Natural killer cell (primary cell): ENCODE measurements at regions not wholly inside any gene's neighbourhood (a gene's known extent, or its start where the extent isn't known, plus 50 kb on each side); places are given as distances from the start of the nearest gene placed in this dataset.

Experiments used
- ATAC-seq, 3 donors: fragments of 150-1000 bp in 2 of 3; fragments of 200-7000 bp in 1 of 3; cut with Tn5 transposase; 1 replicate in 1 of 3; 2 replicates in 2 of 3; pipeline ENCODE4 v1.10.0; 2021; ENCODE audit warnings: mild to moderate bottlenecking in 2 of 3, moderate library complexity in 2 of 3
- DNase-seq, 2 donors: peaks; one replicate each; pipeline versions ENCODE4 v3.0.0 to v3.0.0-alpha.2; 2013 to 2021; ENCODE audit warnings: mixed read lengths in 1 of 2
- H3K27ac ChIP-seq: one replicate; pipeline ENCODE4 v1.5.1; 2013; ENCODE audit warnings: mild to moderate bottlenecking, low read length
- H3K27me3 ChIP-seq: one replicate; pipeline ENCODE4 v1.6.1; 2013; ENCODE audit warnings: low read length; ENCODE audit not compliant: control insufficient read depth, insufficient read depth
- H3K36me3 ChIP-seq: one replicate; pipeline ENCODE4 v1.6.1; 2013; ENCODE audit warnings: low read length; ENCODE audit not compliant: control insufficient read depth, insufficient read depth
- H3K4me1 ChIP-seq: one replicate; pipeline ENCODE4 v1.6.1; 2013; ENCODE audit warnings: low read length; ENCODE audit not compliant: control insufficient read depth, insufficient read depth
- H3K4me3 ChIP-seq: one replicate; pipeline ENCODE4 v1.5.1; 2013; ENCODE audit warnings: low read length
- H3K9me3 ChIP-seq: one replicate; pipeline ENCODE4 v1.6.1; 2013; ENCODE audit warnings: low read length; ENCODE audit not compliant: control insufficient read depth, insufficient read depth
- H3K27ac Mint-ChIP-seq, 2 donors: one replicate each; pipeline ENCODE4 v1.8.0; 2022; ENCODE audit warnings: mild to moderate bottlenecking in 2 of 2, mixed read lengths in 2 of 2, moderate library complexity in 1 of 2
- H3K27me3 Mint-ChIP-seq, 2 donors: one replicate each; pipeline ENCODE4 v1.8.0; 2022; ENCODE audit warnings: low read depth in 2 of 2, mixed read lengths in 2 of 2
- H3K36me3 Mint-ChIP-seq: one replicate; pipeline ENCODE4 v1.8.0; 2022; ENCODE audit warnings: mixed read lengths
- H3K4me1 Mint-ChIP-seq, 2 donors: one replicate each; pipeline ENCODE4 v1.8.0; 2022; ENCODE audit warnings: mixed read lengths in 2 of 2
- H3K4me3 Mint-ChIP-seq: one replicate; pipeline ENCODE4 v1.8.0; 2022; ENCODE audit warnings: mild to moderate bottlenecking, moderate library complexity, mixed read lengths
- H3K9me3 Mint-ChIP-seq, 2 donors: one replicate each; pipeline ENCODE4 v1.8.0; 2022; ENCODE audit warnings: mixed read lengths in 2 of 2
- WGBS: methylation state at CpG from one replicate; pipeline ENCODE4 v1.1.7; 2013; ENCODE audit warnings: missing lambda C conversion rate; ENCODE audit not compliant: insufficient coverage; 5-methylcytosine and 5-hydroxymethylcytosine counted together
- intact Hi-C: fragments of 100-400 bp; cut with micrococcal nuclease; formaldehyde crosslinking; loops from one replicate; pipeline ENCODE4 v1.14.2; 2022
- TF ChIP-seq, protein P1 (sequence below): fragments of 200-600 bp; IDR thresholded peaks from one replicate; pipeline ENCODE4 v1.8.0; 2022; ENCODE audit warnings: antibody characterized with exemption

- H3K36me3 Mint-ChIP-seq = no peaks in the 10 kb centered on the region
- Histone ChIP-seq H3K4me1 (no peaks in the 10 kb centered on the region), H3K4me3 (no peak overlapping the region), H3K9me3 (no peaks in the 10 kb centered on the region), H3K27ac (no peak overlapping the region), H3K36me3 (no peaks in the 10 kb centered on the region), H3K27me3 (no peaks in the 10 kb centered on the region)
- no peak overlapping the region for H3K27ac Mint-ChIP-seq
- no peaks in the 10 kb centered on the region for H3K4me1 Mint-ChIP-seq
- TF ChIP-seq, protein P1, sequence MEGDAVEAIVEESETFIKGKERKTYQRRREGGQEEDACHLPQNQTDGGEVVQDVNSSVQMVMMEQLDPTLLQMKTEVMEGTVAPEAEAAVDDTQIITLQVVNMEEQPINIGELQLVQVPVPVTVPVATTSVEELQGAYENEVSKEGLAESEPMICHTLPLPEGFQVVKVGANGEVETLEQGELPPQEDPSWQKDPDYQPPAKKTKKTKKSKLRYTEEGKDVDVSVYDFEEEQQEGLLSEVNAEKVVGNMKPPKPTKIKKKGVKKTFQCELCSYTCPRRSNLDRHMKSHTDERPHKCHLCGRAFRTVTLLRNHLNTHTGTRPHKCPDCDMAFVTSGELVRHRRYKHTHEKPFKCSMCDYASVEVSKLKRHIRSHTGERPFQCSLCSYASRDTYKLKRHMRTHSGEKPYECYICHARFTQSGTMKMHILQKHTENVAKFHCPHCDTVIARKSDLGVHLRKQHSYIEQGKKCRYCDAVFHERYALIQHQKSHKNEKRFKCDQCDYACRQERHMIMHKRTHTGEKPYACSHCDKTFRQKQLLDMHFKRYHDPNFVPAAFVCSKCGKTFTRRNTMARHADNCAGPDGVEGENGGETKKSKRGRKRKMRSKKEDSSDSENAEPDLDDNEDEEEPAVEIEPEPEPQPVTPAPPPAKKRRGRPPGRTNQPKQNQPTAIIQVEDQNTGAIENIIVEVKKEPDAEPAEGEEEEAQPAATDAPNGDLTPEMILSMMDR = no peak
- DNase-seq (no peak), ATAC-seq (no peak)
- H3K9me3 Mint-ChIP-seq = peaks cover 0 to 2% of the 10 kb centered on the region in 2 donors
- intact Hi-C loops = no loop called here
- no peaks in the 10 kb centered on the region for H3K27me3 Mint-ChIP-seq
- WGBS = no CpG with 5 or more reads among the region's 1 CpG
- no peak overlapping the region for H3K4me3 Mint-ChIP-seq
Observed at GRCh38 chr3:101084404-101084803, 91.2 kb upstream of the ABI3BP start.

- H3K4me3 ChIP-seq = no peak overlapping the region
- ATAC-seq = no peak
- no peaks in the 10 kb centered on the region for H3K27me3 ChIP-seq
- Mint-ChIP-seq H3K4me3 (no peak overlapping the region), H3K9me3 (peaks cover 0 to 2% of the 10 kb centered on the region in 2 donors), H3K36me3 (no peaks in the 10 kb centered on the region), H3K27me3 (no peaks in the 10 kb centered on the region), H3K27ac (no peak overlapping the region), H3K4me1 (no peaks in the 10 kb centered on the region)
- TF ChIP-seq, protein P1 = no peak
- no peaks in the 10 kb centered on the region for H3K36me3 ChIP-seq
- H3K9me3 ChIP-seq = no peaks in the 10 kb centered on the region
- intact Hi-C loops = no loop called here
- no peak for DNase-seq
- H3K27ac ChIP-seq = no peak overlapping the region
- no peaks in the 10 kb centered on the region for H3K4me1 ChIP-seq
Observed at GRCh38 chr3:101081999-101082398, 88.8 kb upstream of the ABI3BP start.

DNA sequence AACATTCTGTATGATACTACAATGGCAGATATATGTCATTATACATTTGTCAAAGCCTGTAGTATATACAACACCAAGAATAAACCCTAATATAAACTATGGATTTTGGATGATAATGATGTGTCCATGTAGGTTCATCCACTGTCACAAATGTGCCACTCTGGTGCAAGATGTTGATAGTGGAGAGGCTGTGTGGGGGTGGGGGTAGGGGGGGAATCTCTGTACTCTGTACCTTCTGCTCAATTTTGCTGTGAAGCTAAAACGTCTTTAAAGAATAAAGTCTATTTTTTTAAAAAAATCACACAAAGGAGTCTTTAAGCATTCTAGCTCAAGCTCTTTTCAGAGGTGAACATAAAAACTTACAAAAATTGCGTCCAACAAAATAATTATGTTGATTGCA lies 88.2 kb upstream of the ABI3BP start:
- Mint-ChIP-seq H3K4me1 (no peaks in the 10 kb centered on the region), H3K4me3 (no peak overlapping the region), H3K9me3 (peaks cover 0 to 2% of the 10 kb centered on the region in 2 donors), H3K27ac (no peak overlapping the region), H3K36me3 (no peaks in the 10 kb centered on the region), H3K27me3 (no peaks in the 10 kb centered on the region)
- intact Hi-C loops = no loop called here
- H3K27me3 ChIP-seq = no peaks in the 10 kb centered on the region
- TF ChIP-seq, protein P1 = no peak
- ATAC-seq (no peak), DNase-seq (no peak)
- no peaks in the 10 kb centered on the region for H3K36me3 ChIP-seq
- no peaks in the 10 kb centered on the region for H3K4me1 ChIP-seq
- no peaks in the 10 kb centered on the region for H3K9me3 ChIP-seq
- H3K27ac ChIP-seq = no peak overlapping the region
- H3K4me3 ChIP-seq = no peak overlapping the region
- no CpG with 5 or more reads among the region's 2 CpGs for WGBS

DNA sequence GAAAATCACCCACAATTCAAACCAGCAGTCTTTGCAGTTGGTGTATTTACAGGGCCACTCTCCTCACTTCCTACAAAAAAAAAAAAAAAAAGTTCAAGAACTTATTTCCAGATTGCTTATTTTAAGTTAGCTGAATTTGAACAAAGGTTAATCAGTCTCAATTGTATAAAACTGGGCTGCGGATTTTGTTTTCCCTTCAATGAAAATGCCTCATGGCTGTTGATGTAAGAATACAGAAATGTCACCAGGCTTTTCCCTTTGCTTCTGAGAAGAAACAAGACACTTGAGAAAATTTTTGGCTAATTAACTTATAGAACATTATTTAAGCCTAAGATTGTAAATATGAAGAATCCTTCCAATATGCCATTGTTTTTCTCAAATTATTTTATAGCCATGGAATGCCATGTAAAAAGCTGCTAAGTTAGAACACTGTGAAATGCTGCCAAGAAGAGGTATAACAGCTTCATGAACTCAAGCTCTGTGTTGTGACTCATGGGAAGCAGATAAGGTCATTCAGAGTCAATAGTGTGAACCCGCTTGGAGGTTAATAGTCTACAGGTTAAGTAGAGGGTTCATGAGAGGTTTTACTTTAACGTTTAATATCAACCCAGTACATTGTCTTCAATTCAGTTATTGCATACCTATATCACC lies 84.3 kb upstream of the ABI3BP start:
- H3K36me3 Mint-ChIP-seq = no peaks in the 10 kb centered on the region

More for the DNA sequence above, 84.3 kb upstream of the ABI3BP start:
- Histone ChIP-seq H3K4me1 (no peaks in the 10 kb centered on the region), H3K27ac (no peak overlapping the region), H3K4me3 (no peak overlapping the region), H3K27me3 (no peaks in the 10 kb centered on the region), H3K36me3 (no peaks in the 10 kb centered on the region), H3K9me3 (no peaks in the 10 kb centered on the region)
- H3K4me1 Mint-ChIP-seq = no peaks in the 10 kb centered on the region
- TF ChIP-seq, protein P1 = no peak
- DNase-seq (no peak), ATAC-seq (no peak)
- H3K9me3 Mint-ChIP-seq = no peaks in the 10 kb centered on the region
- H3K27ac Mint-ChIP-seq = no peak overlapping the region
- intact Hi-C loops = loop anchor here (10.0 kb wide), 1 partner anchor 557 kb away; no protein-coding TSS in a partner anchor
- 91% methylated on average over 1 of the region's 3 CpGs for WGBS
- no peak overlapping the region for H3K4me3 Mint-ChIP-seq
- no peaks in the 10 kb centered on the region for H3K27me3 Mint-ChIP-seq
